ENCODE measurements at regions not wholly inside any gene's neighbourhood (a gene's known extent, or its start where the extent isn't known, plus 50 kb on each side); places are given as distances from the start of the nearest gene placed in this dataset.

DNA sequence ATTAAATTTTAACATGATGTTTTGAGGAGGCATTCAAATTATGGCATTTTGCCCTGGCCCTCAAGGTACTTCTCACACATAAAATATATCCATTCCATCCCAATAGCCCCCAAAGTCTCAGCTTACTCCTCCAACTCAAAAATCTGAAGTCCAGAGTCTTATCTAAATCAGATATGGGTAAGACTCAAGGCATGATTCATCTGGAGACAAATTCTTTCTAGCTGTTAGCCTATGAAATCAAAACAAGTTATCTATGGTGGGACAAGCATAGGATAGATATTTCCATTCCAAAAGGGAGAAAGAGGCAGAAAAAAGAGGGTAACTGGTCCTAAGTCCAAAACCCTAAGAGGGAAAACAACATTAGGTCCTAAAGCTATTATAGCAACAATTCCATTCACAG, 408.4 kb downstream of the ZNF608 start (continued):
- no peak for TF ChIP-seq CHD2 (IDR thresholded peaks at IDR 0.05; ENCODE audit: low read length, partially characterized antibody)
- no peak for TF ChIP-seq RAD21 (IDR thresholded peaks at IDR 0.05; ENCODE audit: low read length)
- no peak for TF ChIP-seq JUND (IDR thresholded peaks at IDR 0.05)

DNA sequence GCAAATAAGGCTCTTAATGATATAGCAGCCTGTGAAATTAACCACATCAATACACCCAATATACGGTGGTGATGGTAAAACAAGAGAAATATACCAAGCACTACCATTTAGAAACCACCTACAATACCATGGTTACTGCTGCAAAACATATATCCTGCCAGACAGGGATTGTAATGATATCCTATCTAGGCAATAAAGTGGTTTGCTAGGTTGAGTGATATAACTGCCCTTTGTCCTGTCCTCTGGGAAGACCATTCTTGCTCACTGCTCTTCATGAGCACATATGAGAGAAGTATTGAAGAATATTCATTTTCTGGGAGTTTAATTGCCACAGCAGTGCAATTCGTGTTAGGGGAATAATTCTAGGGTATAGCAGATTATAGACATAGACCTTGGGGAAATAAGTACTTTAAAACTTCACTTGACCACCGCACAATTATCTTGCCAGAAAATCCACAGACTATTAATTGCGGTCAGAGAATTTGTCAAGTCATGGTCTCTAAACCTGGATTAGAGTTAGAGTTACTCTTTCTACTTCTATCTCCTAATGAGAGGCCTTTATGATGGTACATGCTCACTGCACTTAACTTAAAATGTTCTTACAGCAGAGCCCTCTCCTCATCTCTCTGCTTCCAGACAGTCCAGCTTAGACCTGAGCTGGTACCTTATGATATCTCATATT, 413.0 kb downstream of the ZNF608 start:
- Histone ChIP-seq H3K27me3 (ENCODE audit: insufficient read depth) (no peaks in the 10 kb centered on the region), H3K36me3 (replicated peaks in 1 of 2; ENCODE audit: control insufficient read depth in 1 of 2, insufficient read depth in 2 of 2, low read length in 1 of 2) (no peaks in the 10 kb centered on the region), H3K4me3 (ENCODE audit: low read depth in 2 of 2, low read length in 1 of 2) (no peak overlapping the region), H3K4me2 (no peak overlapping the region), H3K4me1 (ENCODE audit: control insufficient read depth in 1 of 2, insufficient read depth in 2 of 2, low read depth in 1 of 2, low read length in 1 of 2) (no peaks in the 10 kb centered on the region), H3K9ac (no peak overlapping the region), H3K9me3 (no peaks in the 10 kb centered on the region), H3K27ac (ENCODE audit: low read depth in 2 of 2, low read length in 1 of 2) (no peak overlapping the region), H3F3A (replicated peaks; ENCODE audit: insufficient read depth) (no peaks in the 10 kb centered on the region), H2AFZ (ENCODE audit: low read depth) (no peak overlapping the region), H3K9me2 (no peaks in the 10 kb centered on the region), H4K20me1 (ENCODE audit: insufficient read depth) (no peaks in the 10 kb centered on the region), H3K79me2 (ENCODE audit: insufficient read depth) (no peaks in the 10 kb centered on the region)
- TF ChIP-seq REST (IDR thresholded peaks at IDR 0.05; ENCODE audit: low read depth, low read length) (no peak), TAF1 (IDR thresholded peaks at IDR 0.05; ENCODE audit: borderline replicate concordance, low read depth, low read length) (no peak), SIN3A (IDR thresholded peaks at IDR 0.05; ENCODE audit: borderline replicate concordance, low read depth, low read length) (no peak), GATA2 (CRISPR knock-in tag; IDR thresholded peaks at IDR 0.05) (no peak), EP300 (IDR thresholded peaks at IDR 0.05; ENCODE audit: borderline replicate concordance in 1 of 2, low read depth in 1 of 2, low read length in 1 of 2) (no peak), TEAD4 (IDR thresholded peaks at IDR 0.05; ENCODE audit: borderline replicate concordance, insufficient read depth) (no peak), EZH2phosphoT487 (IDR thresholded peaks at IDR 0.05; ENCODE audit: borderline replicate concordance, low read depth) (no peak), MEF2A (IDR thresholded peaks at IDR 0.05; ENCODE audit: borderline replicate concordance, low read depth) (no peak), FOXJ3 (CRISPR knock-in tag; IDR thresholded peaks at IDR 0.05) (no peak), JUND (IDR thresholded peaks at IDR 0.05) (no peak), NFIC (IDR thresholded peaks at IDR 0.05; ENCODE audit: borderline replicate concordance) (no peak), NRF1 (IDR thresholded peaks at IDR 0.05; ENCODE audit: low read depth, low read length) (no peak), SMC3 (IDR thresholded peaks at IDR 0.05; ENCODE audit: low read depth, low read length) (no peak), CTCF (IDR thresholded peaks at IDR 0.05) (no peak), ZBTB33 (IDR thresholded peaks at IDR 0.05; ENCODE audit: borderline replicate concordance, low read depth) (no peak), ELF1 (IDR thresholded peaks at IDR 0.05) (no peak), RAD21 (IDR thresholded peaks at IDR 0.05; ENCODE audit: low read length) (no peak)
- TF ChIP-seq, protein P1, sequence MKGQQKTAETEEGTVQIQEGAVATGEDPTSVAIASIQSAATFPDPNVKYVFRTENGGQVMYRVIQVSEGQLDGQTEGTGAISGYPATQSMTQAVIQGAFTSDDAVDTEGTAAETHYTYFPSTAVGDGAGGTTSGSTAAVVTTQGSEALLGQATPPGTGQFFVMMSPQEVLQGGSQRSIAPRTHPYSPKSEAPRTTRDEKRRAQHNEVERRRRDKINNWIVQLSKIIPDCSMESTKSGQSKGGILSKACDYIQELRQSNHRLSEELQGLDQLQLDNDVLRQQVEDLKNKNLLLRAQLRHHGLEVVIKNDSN (IDR thresholded peaks at IDR 0.05; ENCODE audit: borderline replicate concordance, low read depth): no peak
- CTCF ChIA-PET: no interaction called here
- no peak for DNase-seq
- POLR2A ChIA-PET: no interaction called here
- 53% methylated on average over 4 of the region's 4 CpGs for WGBS (ENCODE audit: low lambda C conversion rate)

Measured in SK-N-SH (cell line).